GM19463 (cell line): ENCODE measurements at regions not wholly inside any gene's neighbourhood (a gene's known extent, or its start where the extent isn't known, plus 50 kb on each side); places are given as distances from the start of the nearest gene placed in this dataset.

Experiments
- ATAC-seq: cut with Tn5 transposase; IDR thresholded peaks from one replicate; pipeline ENCODE4 v1.9.1; 2021; ENCODE audit warnings: mild to moderate bottlenecking, moderate library complexity; ENCODE audit not compliant: unreplicated experiment

DNA sequence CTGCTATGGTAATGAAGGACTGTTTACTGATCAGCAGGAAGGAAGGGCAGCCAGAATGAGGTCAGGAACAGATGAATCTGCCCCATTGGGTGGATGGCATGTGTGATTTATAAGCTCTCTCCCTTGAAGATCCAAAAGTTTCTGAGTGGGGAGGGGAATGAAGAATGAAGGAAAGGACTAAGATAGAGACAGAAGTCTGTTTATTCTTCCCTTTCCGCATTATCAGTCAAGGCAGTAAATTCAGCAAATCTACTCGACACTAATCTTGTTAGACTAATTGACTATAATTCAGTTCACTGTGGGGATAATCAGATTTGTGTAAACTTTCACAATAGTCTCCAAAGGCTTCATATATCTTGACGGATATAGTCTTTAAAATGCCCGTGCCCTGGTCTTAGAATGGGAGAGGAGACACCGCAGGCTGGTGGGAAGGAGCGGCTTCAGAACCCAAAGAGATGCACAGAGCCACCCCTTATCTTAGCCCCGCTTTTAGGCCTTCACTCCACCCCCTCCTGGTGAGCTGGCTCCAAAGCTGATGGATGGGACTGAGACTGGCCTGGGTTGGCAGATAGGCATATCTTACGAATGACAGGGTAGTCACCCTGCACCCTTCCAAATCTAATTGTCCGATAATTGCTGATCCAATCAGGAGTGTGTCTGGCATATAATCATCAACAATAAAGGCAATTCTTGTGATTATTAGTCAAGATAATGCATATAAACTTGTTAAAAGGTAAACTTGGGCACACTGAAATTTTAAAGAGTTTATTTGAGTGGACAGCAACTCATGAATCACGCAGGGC lies 76.0 kb upstream of the PPM1J start:
- ATAC-seq, result no peak

DNA sequence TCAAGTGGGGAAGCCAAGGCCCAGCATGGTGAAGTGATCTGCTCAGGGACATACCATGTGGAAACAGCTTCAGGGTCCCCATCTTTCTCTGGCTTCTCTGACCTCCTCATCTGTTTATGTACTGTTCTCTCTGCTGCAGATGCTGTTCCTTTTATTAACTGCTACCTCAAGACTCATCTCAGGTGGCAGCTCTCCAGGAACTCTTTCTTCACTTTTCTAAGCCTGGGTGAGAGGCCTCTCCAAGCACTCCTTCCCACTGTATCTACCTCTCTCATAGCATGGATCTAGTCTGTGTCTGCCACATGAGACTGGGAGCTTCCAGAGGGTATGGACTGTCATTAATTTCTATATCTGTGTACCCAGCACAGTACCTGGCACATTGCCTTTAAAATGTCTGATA lies 73.4 kb upstream of the PPM1J start:
- ATAC-seq, result no peak

DNA sequence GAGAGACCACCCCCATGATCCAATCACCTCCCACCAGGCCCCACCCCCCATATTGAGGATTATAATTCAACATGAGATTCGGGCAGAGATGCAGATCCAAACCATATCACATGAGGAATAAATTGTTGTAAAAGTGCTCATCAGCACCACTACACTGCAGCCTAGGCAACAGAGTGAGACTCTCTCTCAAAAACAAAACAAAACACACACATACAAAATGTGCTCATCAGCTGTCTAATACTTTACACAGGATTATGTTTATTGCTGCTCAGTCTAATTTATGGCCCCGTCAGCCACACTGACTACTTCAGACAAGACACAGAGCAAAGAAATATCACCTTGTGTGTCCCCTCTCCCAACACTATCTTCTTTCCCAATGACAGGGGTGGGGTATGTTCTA lies 72.9 kb upstream of the PPM1J start:
- ATAC-seq, result no peak

DNA sequence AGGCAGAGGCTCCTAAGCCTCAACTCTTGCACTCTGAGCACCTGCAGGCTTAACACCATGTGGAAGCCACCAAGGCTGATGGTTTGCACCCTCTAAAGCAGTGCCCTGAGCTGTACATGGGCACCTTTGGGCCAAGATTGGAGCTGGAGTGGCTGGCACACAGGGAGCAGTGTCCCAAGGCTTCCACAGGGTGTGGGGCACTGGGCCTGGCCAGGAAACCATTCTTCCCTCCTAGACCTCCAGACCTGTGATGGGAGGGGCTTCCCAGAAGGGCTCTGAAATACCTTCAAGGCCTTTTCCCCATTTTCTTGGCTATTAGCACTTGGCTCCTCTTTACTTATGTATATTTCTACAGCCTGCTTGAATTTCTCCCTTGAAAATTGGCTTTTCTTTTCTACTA lies 67.9 kb upstream of the PPM1J start:
- ATAC-seq, result no peak

DNA sequence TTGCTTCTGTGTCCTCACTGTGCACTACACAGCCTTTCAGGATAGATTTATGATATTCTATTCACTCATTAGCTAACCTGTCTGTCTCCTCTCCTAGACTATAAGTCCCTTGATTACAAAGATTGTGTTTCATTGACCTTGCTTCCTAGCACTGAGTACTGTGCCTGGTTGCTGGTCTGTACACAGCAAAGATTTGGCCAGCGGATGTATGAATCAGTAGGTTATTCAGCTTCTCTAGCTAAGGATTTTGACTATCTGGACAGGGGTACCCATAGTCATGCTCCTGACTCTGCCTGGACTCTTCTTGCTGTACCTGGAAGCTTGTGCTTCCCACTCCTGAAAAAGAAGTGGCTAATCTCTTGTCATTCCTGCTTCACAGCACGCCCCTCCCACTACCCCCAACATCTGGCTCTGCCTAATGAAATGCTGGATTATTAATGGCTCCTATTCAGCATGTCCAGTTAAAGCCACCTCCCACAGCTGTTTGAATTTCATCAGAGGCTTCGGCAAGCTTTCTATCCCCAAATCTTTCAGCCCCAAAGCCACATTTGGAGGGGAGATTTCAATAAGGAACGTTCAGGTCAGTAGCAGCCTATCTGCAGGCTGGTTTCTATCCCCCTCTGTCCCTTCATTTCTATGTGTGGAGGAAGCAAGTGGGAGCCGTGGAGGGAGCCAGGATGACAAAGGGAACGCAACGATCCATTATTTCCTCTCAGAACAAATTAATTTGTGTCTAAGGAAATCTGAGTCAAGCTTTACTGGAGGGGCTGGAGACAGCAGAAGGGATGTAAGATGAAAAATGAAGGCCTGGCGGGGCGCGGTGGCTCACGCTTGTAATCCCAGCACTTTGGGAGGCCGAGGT lies 64.8 kb upstream of the PPM1J start:
- ATAC-seq, result no peak

DNA sequence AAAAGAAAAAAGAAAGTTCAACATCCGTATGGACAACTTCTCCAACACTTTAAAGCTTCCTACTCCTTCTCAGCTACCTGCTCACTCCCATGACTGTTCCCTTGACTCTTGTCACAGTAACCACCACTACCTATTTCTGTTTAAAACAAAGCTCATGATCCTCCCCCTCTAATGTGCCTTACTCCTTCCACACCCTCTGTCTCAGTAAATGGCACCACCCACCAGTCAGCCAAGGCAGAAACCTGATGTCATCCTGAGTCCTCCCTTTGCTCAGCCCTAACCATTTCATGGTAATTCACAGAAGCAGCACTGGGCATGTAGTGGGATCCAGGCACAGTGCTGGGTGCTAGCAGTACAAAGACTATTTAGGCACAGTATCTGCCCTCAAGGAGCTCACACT lies 63.0 kb upstream of the PPM1J start:
- no peak for ATAC-seq

DNA sequence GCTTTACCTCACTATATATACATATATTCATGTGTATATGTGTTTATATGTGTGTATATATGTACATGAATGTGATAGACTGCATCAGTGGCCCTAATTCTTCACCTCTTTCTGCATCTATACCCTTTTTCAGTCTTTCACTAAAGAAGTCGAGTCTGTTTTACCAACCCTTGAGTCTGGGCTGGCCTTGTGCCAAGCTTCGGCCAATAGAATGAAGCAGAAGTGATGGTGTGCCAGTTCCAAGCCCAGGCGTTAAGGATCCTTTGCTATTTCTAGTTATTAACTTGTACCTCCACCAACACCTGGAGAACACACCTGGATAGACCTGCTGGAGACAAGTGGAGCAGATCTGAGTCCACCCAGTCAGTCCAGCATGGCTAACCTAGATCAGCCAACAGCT lies 61.6 kb upstream of the PPM1J start:
- ATAC-seq, result no peak

DNA sequence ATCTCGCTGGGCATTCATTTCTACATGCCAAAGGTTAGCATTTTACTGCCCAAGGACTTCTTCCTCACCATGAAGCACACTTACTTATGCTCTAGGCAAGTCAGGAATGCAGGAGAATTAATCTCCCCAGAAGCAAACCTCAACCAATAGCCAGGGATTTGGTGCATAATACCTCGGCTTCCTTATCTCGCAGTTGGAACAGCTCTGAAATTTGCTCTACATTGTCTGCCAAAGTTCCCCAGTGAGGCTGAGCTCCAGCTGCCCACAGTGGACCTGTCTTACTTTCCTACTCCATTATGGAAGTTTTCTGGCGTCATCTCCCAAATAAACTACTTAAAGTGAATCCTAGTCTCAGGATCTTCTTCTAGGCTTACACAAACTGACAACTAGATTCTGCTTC lies 57.6 kb upstream of the PPM1J start:
- no peak for ATAC-seq

DNA sequence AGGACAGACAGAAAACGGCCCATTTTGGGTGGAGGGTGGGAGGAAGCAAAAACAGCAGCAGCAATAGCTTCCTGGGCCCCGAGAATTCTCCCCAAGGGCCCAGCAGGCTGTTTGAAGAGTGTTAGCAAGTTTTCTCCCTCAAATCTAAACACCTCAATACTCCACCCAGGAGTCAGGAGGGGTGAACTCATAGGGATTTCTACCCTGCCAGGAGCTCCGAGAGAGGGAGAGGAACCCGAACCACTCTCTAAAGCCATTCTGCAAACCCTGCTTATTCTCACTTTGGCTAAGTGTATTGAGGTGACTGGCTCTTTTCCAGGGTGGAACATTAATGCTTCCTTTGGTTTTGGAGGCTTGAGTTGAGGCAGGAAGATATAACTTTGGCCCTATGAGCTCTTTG lies 55.6 kb upstream of the PPM1J start:
- ATAC-seq, result no peak

DNA sequence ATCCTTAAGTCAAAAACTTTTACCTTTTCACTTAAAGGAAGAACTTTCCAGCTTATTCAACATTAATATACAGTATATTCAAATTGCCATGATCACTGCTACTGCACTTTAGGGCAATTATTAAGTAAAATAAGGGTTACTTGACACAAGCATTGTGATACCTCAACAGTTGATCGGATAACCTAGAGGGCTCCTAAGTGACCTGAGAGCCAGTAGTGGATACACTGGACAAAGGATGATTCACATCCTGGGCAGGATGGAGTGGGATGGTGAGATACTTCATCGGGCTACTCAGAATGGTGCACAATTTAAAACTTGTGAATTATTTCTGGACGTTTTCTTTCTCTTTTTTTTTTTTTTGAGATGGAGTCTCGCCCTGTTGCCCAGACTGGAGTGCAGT lies 54.5 kb upstream of the PPM1J start:
- ATAC-seq, result no peak

DNA sequence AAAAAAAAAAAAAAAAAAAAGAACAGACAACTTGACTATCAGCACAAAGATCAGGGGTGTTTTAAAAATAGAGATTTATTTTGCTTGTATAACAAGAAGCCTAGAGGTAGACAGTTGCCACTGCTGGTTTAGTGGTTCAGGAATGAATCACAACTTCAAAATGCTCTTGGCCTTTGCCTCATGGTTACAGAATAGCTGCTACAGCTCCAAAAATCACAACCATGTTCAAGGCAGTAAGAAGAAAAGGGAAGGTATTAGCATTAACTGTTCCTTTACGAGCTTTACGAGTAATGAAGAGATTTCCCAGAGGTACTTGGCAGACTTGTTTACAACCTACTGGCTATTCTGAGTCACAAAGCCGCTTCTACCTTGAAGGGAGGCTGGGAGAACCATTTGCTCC lies 52.5 kb upstream of the PPM1J start:
- ATAC-seq, result no peak
